ENCODE measurements at regions not wholly inside any gene's neighbourhood (a gene's known extent, or its start where the extent isn't known, plus 50 kb on each side); places are given as distances from the start of the nearest gene placed in this dataset.

DNA sequence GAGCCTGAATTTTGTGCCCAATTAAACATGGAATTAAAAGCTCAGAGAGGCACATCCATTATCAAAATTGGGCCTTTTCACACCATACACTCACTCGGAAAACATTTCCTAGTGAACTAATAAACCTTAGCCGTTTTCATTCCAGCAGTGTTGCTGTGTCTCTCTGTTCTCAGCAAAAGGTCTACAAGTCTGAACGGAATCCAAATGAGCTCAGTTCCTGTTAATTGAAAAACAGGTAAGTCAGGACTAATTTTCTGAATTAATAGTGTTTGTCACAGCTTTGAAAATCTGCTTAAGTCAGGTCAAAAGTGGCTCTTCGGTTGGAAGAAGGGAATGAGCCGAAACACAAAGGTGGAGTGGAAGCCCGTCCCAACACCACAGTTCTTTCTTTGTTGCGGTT lies 163.3 kb upstream of the RALGAPA2 start:
- no peak for DNase-seq

- DNase-seq = no peak
These were observed 160.0 kb upstream of the RALGAPA2 start for GRCh38 chr20:20872428-20872827.

DNA sequence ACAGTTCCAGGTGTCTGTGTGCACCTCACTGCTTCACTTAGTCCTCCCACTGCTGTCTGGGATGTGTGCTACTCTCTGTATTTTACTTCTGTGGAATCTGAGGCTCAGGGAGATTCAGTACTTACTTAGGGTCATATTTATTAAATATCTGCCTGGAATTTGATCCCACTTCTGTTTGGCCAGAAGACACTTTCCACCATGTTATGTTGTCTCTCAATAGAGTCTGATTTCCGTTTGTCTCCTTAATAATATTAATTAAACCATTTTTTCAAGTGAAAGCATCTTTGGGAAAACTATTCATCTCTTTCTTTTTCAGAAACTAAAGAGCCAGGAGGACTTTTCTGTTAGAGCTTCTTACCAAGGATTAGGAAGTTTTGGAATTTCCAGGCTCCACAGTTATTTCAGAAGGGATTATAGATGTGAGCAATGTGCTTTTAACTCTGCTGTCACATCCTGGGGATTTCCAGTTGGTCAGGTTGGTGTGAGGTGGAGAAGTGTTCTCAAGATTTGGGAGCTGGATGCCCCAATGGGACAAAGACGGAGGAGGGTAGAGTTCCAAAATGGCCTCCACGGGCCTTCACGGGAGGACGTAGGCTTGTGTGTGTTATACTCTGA lies 156.8 kb upstream of the RALGAPA2 start:
- DNase-seq = no peak

- DNase-seq = peak; percentile 48
These were observed 152.1 kb upstream of the RALGAPA2 start for GRCh38 chr20:20864351-20865096.

DNA sequence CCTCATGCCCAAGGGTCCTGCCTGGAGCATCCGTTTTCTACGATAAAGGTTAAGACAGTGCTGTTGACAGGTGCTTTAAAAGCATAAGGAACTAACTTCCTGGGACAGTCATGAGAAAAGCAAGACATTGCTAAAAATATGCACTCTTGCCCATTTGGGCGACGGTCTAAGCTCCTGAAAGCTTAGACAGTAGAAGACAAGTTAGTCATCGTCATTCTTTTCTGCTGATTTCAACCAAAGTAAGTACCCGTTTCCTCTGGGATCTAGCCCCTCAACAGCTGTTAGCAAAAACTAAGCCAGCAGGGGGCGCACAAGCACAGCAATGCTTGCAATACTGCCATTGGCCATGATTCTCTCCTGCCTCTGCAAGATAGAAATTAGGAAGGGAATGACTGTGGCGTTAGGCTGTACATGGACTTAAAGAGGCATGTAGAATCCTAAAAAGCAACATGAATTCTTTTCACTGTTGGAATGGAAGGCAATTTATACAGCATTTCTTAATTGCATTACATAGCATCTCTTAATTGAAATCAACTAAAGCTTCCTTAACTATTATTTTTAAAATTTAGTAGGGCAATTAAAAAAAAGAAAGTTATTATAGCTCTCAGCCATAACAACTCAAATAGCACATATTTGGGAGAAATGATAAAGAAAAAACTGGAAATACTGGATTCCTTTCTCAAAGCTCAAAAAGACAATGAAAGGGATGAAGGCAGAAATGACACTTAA lies 147.8 kb upstream of the RALGAPA2 start:
- peak; percentile 96 for DNase-seq

GRCh38 chr20:20859510-20859909 lies 147.1 kb upstream of the RALGAPA2 start:
- no peak for DNase-seq

GRCh38 chr20:20856956-20857355 lies 144.5 kb upstream of the RALGAPA2 start:
- DNase-seq = no peak

DNA sequence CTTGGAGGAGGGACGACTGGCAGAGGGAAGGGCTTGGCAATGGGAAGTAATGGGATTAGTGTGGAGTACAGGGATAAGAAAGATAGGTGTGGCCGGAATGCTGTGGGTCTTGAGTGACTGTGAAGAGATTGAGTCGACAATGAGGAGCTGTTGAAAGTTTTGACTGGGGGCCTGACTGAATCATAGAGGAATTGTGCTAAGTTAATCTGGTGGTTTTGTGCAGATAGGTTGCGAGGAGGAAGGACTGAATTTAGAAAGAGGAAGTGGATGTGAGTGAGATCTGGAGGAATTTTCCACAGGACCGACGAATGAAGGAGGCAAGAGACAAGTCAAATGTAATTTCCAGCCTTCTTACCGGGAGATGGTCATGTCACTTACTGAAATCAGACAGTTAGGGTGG lies 143.9 kb upstream of the RALGAPA2 start:
- DNase-seq = no peak

DNA sequence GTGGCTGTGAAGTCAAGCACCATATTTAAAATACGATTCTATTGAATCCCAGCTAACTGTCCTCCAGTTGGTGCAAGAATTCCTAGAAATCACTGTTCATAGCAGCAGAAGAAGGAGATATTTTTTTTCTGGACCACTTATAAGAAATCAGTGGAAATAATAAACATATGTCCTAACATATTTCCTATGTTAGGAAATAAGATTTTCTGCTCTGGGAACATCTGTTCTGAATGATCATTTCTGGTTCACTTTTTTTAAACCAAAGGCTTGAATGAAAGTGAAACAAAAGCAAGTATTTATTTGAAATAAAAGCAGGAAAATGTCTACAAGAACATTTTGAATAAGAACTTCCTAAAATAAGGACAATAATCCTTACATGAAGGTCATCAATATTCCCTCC lies 138.9 kb upstream of the RALGAPA2 start:
- no peak for DNase-seq

GRCh38 chr20:20850407-20850806 lies 138.0 kb upstream of the RALGAPA2 start:
- no peak for DNase-seq

DNA sequence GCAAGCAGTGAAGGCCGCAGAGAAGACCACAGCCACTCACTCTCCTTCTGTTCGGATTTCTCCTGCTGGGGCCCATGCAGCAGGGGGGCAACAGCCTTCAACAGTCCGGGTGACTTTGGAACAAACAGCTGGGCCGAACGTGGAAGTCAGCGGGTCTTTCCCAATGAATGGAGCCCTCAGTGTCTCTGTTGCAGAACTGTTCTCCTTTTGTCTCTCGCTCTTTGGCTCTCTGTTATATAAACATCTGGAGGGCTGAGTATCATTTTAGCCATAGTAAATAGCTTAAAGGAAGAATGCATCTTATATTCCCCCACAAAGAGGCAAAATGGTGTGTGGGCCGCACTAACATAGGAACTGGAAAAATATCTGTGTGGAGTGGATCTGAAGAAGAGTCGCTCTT lies 136.7 kb upstream of the RALGAPA2 start:
- DNase-seq = no peak

DNA sequence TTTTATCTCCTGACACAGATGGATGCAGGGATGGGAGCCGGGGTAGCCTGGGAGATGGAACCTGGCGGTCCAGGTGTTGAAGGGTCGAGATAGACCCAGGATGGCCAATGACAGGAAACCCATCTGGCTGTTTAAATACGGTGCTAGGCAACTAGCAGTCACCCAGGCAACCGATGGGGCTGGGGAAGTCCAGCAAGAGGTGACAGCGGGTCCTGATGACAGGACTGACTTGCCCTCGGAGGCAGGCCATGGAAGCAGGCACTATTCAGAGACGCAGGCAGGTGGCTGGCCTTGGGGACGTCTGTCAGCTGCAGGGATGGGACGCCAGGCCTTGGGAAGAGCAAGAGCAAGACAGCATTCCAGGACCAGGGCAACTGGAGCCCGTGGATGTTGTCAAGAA lies 135.4 kb upstream of the RALGAPA2 start:
- DNase-seq = no peak

DNA sequence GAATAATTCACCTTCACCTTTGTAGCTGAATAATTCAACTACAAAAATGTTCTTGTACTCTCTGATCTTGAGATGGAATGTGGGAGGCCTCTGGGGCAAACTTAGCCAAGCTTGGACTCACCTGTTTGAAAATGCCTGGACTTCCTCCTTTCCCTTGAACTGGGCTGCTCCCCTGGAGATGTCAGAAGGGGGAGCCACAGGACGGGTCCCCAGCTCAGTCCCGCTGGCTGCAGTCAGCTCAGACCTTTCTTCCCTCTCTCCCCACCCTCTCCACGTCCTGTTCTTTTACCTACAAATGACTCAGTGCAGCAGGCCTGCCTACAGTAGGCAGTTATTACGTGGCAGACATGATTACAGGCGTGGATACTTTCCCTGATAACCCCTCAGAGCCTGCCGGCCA lies 131.5 kb upstream of the RALGAPA2 start:
- DNase-seq = no peak

GRCh38 chr20:20839771-20840170 lies 127.3 kb upstream of the RALGAPA2 start:
- DNase-seq = no peak

DNA sequence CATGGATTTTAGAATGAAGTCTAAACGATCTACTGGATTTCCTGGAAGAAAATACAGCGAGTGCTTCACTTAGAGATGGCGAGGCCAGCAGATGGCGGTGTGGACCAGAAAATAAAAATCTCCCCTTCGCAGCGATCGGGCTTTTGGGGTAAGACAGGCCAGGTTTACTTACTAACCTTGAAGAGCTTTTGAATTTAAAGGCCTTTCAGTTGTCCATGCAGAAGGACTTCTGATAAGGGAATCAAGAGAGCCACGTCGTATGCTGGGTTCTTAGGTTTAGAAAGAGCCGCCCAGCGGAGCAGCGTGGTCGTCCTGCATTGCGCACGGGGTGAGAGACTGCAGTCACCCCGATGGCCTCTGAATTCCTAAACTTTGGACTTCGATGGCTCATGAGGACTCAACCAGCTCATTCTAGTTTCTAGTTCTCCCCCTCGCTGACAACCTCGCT lies 125.2 kb upstream of the RALGAPA2 start:
- peak; percentile 89 for DNase-seq

DNA sequence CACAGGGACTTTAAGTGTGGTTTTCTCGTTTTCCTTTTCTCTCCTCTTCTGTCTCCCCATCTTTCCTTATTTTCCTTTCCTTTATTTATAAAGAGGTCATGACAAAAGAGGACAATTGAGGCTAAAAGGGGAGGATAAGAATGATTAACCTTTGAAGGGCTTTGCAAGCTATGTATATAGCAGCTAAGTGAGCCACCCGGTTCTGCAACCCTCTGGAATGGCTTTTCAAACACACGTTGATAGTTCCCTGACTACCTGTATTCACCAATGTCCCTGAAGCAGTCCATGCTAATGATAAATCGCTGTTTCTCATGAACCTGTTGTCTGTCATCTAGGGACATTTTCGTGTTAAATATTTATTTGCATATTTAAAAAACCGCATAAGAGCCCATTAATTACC lies 124.4 kb upstream of the RALGAPA2 start:
- no peak for DNase-seq

DNA sequence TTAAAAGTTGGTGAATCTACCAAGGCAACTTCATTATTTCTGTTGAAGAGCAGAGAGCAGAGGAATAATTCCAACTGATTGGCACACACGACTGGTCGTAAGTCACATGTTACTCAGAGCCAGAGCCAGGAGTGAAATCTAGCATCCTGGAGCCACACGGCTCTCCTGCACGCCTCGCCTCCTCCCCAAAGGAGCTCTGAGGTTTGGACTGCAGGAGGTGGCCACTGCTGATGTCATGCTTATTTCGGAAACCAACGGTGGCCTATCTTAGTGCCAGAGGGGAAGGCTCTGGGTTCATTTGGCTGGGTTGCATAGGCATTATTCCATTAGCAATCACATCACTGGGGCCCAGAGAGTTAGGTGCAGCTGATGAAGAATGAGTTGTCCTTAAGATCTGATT lies 123.5 kb upstream of the RALGAPA2 start:
- no peak for DNase-seq

DNA sequence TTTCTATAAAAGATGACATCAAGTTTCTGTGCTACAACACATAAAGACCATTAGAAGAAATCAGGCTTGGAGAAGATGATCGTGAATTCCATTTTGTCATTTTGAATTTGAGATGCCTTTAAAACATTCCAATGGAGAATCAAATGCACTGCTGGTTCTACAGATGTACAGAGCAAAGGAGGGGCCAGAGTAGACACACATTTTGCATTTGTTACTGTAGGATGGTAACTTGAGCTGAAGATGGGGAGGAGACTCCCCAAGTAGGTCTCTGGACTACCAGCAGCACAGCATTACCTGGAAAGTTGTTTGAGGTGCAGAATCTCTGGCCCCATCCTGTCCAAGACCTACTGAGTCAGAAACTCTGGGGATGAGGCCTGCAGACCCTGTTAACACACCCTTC lies 121.6 kb upstream of the RALGAPA2 start:
- no peak for DNase-seq

DNA sequence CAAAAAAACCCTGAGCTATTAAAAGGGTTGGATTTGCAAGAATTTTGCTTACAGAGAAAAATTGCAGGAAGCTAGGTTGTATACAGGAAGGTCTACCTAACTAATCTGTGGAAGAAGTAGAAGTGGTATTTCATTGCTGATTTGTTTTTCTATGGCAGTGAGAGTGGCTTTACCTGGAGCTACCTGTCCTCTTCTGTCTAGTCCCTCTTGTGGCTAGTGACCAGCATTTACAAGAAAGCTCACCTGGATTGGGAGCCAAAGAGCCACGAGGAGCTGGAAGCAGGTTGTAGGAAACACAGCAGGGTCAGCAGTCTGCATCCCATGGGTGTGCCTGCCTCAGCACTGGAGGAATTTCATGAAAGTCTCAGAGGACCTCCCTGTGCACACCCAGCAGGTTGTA lies 120.3 kb upstream of the RALGAPA2 start:
- DNase-seq = no peak

DNA sequence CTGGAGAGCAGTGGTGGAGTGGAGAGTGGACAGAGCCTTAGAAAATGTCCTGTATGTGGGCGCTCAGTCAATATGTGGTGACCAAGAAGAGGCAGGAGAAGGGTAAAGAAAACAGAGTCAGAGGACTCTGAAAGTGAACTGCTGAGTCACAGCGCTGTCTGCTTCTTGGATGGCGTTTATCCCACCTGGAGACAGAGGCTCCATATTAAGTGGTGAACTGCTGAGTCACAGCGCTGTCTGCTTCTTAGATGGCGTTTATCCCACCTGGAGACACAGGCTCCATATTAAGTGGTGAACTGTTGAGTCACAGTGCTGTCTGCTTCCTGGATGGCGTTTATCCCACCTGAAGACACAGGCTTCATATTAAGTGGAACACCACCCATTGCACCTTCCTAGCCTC lies 119.3 kb upstream of the RALGAPA2 start:
- no peak for DNase-seq

GRCh38 chr20:20829681-20830080 lies 117.2 kb upstream of the RALGAPA2 start:
- no peak for DNase-seq

DNA sequence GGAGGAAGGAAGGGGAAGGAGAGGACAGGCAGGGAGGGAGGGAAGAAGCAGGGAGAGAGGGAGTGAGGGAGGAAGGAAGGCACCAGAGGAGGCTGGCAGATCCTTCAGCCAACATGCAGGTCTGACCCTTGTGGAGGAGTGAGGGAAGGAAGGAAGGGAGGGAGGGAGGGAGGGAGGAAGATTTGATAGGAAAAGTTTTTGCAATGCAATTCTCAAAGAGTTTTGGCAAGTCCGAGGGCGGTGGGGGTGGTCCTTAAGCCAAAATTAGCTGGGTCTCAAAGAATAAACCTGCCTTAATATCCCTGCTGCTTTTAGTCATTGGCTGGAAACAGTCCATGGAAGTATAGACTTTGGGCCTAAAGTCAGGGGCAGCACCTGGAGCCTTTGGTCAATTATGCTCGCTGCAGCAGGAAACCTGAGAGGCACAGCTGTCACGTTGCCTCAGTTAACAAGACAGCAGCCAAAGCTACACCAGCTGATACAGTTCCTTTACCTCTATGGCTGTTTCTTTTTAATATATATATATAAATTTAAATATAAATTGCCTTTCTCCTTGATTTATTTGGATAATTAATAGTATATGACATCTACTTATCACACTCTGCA lies 115.7 kb upstream of the RALGAPA2 start:
- no peak for DNase-seq

DNA sequence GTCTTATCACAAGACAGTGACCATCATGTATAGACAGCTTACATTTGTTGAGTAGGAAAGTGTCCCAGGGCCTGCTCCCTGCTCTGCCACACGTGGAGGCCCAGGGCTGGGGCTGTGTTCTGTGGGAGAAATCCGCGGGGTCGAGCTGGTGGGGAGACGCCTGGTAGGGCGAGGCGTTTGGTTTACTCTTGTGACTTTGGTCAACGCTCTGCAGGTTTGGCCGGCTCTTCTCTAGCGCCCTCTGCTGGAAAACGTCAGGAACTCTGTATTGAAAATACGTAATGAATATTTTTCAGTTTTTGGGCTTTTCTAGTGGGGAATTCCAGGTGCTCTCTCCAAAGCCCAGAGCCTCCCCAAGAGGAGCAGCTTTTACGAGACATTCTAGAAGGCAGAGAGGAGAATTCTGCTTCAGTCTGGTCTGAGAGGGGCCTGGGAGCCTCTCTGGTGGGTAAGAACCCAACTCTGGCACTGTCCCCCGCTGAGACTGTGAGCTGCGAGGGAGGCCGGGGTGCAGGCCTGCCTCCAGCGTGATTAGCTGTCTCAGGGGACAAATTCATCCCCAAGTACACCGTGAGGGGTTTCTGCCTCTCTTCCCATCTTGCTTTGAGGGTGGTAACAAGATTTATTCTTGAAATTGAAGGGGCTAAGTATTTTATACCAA lies 112.6 kb upstream of the RALGAPA2 start:
- DNase-seq = peak; percentile 77
